Upper lobe of left lung (tissue), 6 donors: ENCODE measurements at regions not wholly inside any gene's neighbourhood (a gene's known extent, or its start where the extent isn't known, plus 50 kb on each side); places are given as distances from the start of the nearest gene placed in this dataset.

ENCODE experiments used
- ATAC-seq, 2 donors: fragments of 200-7000 bp; cut with Tn5 transposase; one replicate each; pipeline ENCODE4 v1.9.1; 2022; ENCODE audit warnings: mild to moderate bottlenecking in 2 of 2, moderate library complexity in 2 of 2; ENCODE audit not compliant: low FRiP score in 2 of 2
- DNase-seq, 2 donors: peaks; one replicate each; pipeline ENCODE4 v3.0.0-alpha.2; 2019 to 2020
- H3K27ac ChIP-seq, 4 donors: fragments of 200-600 bp; sonication (generic); one replicate each; pipeline ENCODE4 v1.5.1; 2016 to 2019
- H3K27me3 ChIP-seq, 4 donors: fragments of 200-600 bp; sonication (generic); one replicate each; pipeline ENCODE4 v1.5.1; 2017 to 2019
- H3K36me3 ChIP-seq, 4 donors: fragments of 200-600 bp; sonication (generic); one replicate each; pipeline ENCODE4 v1.5.1; 2016 to 2019
- H3K4me1 ChIP-seq, 4 donors: fragments of 200-600 bp; sonication (generic); one replicate each; pipeline ENCODE4 v1.5.1; 2018 to 2019
- H3K4me3 ChIP-seq, 4 donors: fragments of 200-600 bp; sonication (generic); one replicate each; pipeline ENCODE4 v1.5.1; 2017 to 2019; ENCODE audit warnings: mild to moderate bottlenecking in 2 of 4, moderate library complexity in 1 of 4
- H3K9me3 ChIP-seq, 4 donors: fragments of 200-600 bp; sonication (generic); one replicate each; pipeline ENCODE4 v1.5.1; 2018 to 2019
- EP300 ChIP-seq, 4 donors: sonication (generic); formaldehyde crosslinking; IDR thresholded peaks; one replicate each; pipeline ENCODE4 v1.5.1; 2017; ENCODE audit warnings: antibody characterized with exemption in 4 of 4, control low read depth in 2 of 4
- POLR2A ChIP-seq, 4 donors: fragments of 450-650 bp; IDR thresholded peaks; one replicate each; pipeline ENCODE4 v1.5.1; 2016 to 2017; ENCODE audit warnings: antibody characterized with exemption in 4 of 4, mild to moderate bottlenecking in 2 of 4
- POLR2AphosphoS5 ChIP-seq, 2 donors: sonication (generic); formaldehyde crosslinking; IDR thresholded peaks; one replicate each; pipeline ENCODE4 v1.5.1; 2017; ENCODE audit warnings: antibody characterized with exemption in 2 of 2
- WGBS, 2 donors: methylation state at CpG; one replicate each; pipeline ENCODE4 v1.1.5; 2017 to 2018; 5-methylcytosine and 5-hydroxymethylcytosine counted together
- TF ChIP-seq, protein P1 (sequence below), 6 experiments: fragments of 450-650 bp in 4 of 6; fragments of 200-600 bp in 2 of 6; sonication (generic) in 2 of 6; IDR thresholded peaks; one replicate each; pipeline ENCODE4 v1.5.1; 2016 to 2019; ENCODE audit warnings: antibody characterized with exemption in 6 of 6
- donor health status: DM: no; HTN: no; CAD: no; lungs with moderate emphysema.
- donor health status: DM: no; HTN: yes; CAD: no; lungs with severe emphysema.

GRCh38 chrX:79089896-79090584, 54.4 kb upstream of the GPR174 start:
- no peaks in the 10 kb centered on the region for H3K4me1 ChIP-seq
- H3K36me3 ChIP-seq: no peaks in the 10 kb centered on the region
- ATAC-seq (no peak), DNase-seq (no peak)
- no peaks in the 10 kb centered on the region for H3K27me3 ChIP-seq
- H3K4me3 ChIP-seq: no peak overlapping the region
- H3K27ac ChIP-seq: no peak overlapping the region
- no peak for TF ChIP-seq EP300 (IDR thresholded peaks at IDR 0.05)
- TF ChIP-seq POLR2A (IDR thresholded peaks at IDR 0.05): no peak
- TF ChIP-seq POLR2AphosphoS5 (IDR thresholded peaks at IDR 0.05): no peak
- TF ChIP-seq, protein P1, sequence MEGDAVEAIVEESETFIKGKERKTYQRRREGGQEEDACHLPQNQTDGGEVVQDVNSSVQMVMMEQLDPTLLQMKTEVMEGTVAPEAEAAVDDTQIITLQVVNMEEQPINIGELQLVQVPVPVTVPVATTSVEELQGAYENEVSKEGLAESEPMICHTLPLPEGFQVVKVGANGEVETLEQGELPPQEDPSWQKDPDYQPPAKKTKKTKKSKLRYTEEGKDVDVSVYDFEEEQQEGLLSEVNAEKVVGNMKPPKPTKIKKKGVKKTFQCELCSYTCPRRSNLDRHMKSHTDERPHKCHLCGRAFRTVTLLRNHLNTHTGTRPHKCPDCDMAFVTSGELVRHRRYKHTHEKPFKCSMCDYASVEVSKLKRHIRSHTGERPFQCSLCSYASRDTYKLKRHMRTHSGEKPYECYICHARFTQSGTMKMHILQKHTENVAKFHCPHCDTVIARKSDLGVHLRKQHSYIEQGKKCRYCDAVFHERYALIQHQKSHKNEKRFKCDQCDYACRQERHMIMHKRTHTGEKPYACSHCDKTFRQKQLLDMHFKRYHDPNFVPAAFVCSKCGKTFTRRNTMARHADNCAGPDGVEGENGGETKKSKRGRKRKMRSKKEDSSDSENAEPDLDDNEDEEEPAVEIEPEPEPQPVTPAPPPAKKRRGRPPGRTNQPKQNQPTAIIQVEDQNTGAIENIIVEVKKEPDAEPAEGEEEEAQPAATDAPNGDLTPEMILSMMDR (IDR thresholded peaks at IDR 0.05): no peak
- no peaks in the 10 kb centered on the region for H3K9me3 ChIP-seq

GRCh38 chrX:79094075-79094832, 50.2 kb upstream of the GPR174 start:
- Histone ChIP-seq H3K9me3 (no peaks in the 10 kb centered on the region), H3K4me1 (no peaks in the 10 kb centered on the region), H3K36me3 (no peaks in the 10 kb centered on the region), H3K4me3 (no peak overlapping the region), H3K27ac (no peak overlapping the region), H3K27me3 (no peaks in the 10 kb centered on the region)
- TF ChIP-seq, protein P1 (IDR thresholded peaks at IDR 0.05): no peak
- no peak for TF ChIP-seq POLR2AphosphoS5 (IDR thresholded peaks at IDR 0.05)
- no peak for TF ChIP-seq EP300 (IDR thresholded peaks at IDR 0.05)
- no peak for TF ChIP-seq POLR2A (IDR thresholded peaks at IDR 0.05)
- DNase-seq (no peak), ATAC-seq (no peak)
- 79 to 86% methylated on average over 4 of the region's 4 CpGs for WGBS, 2 donors
